ENCODE measurements at regions not wholly inside any gene's neighbourhood (a gene's known extent, or its start where the extent isn't known, plus 50 kb on each side); places are given as distances from the start of the nearest gene placed in this dataset.
"Not testable (repeated sequence)": the region's sequence is repeated elsewhere in the genome, so short reads cannot be mapped to it uniquely, and the experiment has no call there.

DNA sequence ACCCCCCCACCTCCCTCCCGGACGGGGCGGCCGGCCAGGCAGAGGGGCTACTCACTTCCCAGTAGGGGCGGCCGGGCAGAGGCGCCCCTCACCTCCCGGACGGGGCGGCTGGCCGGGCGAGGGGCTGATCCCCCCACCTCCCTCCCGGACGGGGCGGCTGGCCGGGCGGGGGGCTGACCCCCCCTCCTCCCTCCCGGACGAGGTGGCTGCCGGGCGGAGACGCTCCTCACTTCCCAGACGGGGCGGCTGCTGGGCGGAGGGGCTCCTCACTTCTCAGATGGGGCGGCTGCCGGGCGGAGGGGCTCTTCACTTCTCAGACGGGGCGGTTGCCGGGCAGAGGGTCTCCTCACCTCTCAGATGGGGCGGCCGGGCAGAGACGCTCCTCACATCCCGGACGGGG, 117.5 kb downstream of the FHIP1A start:
- TF ChIP-seq, protein P1, sequence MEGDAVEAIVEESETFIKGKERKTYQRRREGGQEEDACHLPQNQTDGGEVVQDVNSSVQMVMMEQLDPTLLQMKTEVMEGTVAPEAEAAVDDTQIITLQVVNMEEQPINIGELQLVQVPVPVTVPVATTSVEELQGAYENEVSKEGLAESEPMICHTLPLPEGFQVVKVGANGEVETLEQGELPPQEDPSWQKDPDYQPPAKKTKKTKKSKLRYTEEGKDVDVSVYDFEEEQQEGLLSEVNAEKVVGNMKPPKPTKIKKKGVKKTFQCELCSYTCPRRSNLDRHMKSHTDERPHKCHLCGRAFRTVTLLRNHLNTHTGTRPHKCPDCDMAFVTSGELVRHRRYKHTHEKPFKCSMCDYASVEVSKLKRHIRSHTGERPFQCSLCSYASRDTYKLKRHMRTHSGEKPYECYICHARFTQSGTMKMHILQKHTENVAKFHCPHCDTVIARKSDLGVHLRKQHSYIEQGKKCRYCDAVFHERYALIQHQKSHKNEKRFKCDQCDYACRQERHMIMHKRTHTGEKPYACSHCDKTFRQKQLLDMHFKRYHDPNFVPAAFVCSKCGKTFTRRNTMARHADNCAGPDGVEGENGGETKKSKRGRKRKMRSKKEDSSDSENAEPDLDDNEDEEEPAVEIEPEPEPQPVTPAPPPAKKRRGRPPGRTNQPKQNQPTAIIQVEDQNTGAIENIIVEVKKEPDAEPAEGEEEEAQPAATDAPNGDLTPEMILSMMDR (IDR thresholded peaks at IDR 0.05; ENCODE audit: low read depth, low read length), result not testable (repeated sequence)
- not testable (repeated sequence) for TF ChIP-seq EZH2phosphoT487 (IDR thresholded peaks at IDR 0.05; ENCODE audit: low read depth)
